ENCODE measurements at regions not wholly inside any gene's neighbourhood (a gene's known extent, or its start where the extent isn't known, plus 50 kb on each side); places are given as distances from the start of the nearest gene placed in this dataset.

DNA sequence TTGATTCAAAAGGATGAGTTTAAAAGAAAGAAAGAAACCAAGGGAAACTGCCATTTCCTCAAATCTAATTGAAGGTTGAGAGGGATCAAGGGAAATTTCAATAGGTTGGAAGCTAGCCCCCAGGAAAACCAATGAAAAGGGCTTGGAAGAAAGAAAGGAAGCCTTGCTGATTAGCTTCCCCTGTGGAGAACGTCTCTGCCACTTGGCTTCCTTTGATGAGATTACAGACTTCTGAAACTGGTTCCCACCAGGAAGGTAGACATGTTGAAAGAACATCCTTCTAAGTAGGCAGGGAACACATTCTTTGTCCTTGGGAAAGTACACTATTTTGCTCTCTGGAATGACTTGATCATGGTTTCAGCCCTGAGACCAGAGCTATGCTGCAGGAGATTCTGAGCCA is 65.5 kb upstream of the DMRTA1 start:
- TF ChIP-seq TAF1 (IDR thresholded peaks at IDR 0.05; ENCODE audit: borderline replicate concordance, low read depth, low read length) (no peak), POLR2AphosphoS5 (IDR thresholded peaks at IDR 0.05; ENCODE audit: low read depth, low read length) (no peak), POLR2A (IDR thresholded peaks at IDR 0.05; ENCODE audit: low read depth, low read length) (no peak)
- FAIRE-seq (no peak), DNase-seq (ENCODE audit: insufficient read length) (no peak)

DNA sequence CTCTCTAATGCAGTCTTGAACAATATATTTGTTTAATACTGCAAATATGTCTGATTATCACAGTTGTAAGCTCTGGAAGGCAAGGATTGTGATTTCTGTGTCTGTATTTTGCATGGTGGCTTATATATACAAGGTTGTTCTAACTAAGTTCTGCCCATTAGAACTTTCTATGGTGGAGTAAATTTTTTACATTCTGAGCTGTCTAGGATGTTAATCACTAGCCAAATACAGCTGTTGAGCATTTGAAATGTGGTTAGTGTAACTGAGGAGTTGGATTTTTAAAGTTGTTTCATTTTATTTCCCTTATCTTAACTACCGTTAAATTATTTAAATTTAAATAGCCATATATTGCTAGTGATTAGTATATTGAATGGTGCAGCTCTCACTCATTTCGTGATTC is 64.3 kb upstream of the DMRTA1 start:
- TF ChIP-seq TAF1 (IDR thresholded peaks at IDR 0.05; ENCODE audit: borderline replicate concordance, low read depth, low read length) (no peak), POLR2AphosphoS5 (IDR thresholded peaks at IDR 0.05; ENCODE audit: low read depth, low read length) (no peak), POLR2A (IDR thresholded peaks at IDR 0.05; ENCODE audit: low read depth, low read length) (no peak)
- FAIRE-seq (no peak), DNase-seq (ENCODE audit: insufficient read length) (no peak)

DNA sequence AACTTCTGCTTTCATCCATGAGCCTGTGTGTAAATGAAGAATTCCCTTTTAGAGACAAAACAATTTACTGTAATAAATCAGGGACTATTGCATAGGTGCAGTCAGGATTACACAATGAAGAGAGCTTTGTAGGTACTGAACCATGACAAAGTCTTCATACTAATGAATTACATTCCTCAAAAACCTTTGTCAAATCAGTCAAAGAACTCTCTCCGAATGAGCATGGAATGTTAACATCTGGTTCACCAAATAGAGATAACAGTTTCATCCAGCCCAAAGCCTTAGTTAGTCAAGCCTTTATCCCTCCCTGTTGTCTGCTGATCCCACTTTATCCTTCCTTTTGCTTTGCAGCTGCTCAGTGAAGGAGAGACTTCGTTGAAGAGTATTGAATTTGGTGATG is 62.9 kb upstream of the DMRTA1 start:
- TF ChIP-seq POLR2AphosphoS5 (IDR thresholded peaks at IDR 0.05; ENCODE audit: low read depth, low read length) (no peak), POLR2A (IDR thresholded peaks at IDR 0.05; ENCODE audit: low read depth, low read length) (no peak), TAF1 (IDR thresholded peaks at IDR 0.05; ENCODE audit: borderline replicate concordance, low read depth, low read length) (no peak)
- FAIRE-seq (no peak), DNase-seq (ENCODE audit: insufficient read length) (no peak)

DNA sequence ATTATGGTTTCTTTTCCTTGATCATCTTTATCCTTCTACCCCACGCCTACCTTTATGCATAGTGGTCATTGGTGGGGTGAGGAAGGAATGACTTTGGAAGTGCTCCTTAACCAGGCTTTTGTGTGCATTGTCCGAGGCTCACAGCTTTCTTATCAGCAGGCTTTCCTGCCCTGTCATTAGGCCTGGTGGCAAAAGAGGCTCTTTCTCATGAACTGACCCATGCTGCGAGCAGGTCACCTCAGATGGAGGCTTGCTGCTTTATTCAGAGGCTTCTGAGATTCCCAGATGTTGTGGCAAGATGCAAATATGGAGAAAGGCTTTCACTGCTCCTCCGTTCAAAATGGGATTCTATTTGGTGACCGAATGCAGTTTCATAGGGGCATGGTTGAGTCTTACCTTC is 57.4 kb upstream of the DMRTA1 start:
- no peak for TF ChIP-seq POLR2AphosphoS5 (IDR thresholded peaks at IDR 0.05; ENCODE audit: low read depth, low read length)
- TF ChIP-seq TAF1 (IDR thresholded peaks at IDR 0.05; ENCODE audit: borderline replicate concordance, low read depth, low read length) = no peak
- TF ChIP-seq POLR2A (IDR thresholded peaks at IDR 0.05; ENCODE audit: low read depth, low read length) = no peak
- DNase-seq (ENCODE audit: insufficient read length) (no peak), FAIRE-seq (no peak)

DNA sequence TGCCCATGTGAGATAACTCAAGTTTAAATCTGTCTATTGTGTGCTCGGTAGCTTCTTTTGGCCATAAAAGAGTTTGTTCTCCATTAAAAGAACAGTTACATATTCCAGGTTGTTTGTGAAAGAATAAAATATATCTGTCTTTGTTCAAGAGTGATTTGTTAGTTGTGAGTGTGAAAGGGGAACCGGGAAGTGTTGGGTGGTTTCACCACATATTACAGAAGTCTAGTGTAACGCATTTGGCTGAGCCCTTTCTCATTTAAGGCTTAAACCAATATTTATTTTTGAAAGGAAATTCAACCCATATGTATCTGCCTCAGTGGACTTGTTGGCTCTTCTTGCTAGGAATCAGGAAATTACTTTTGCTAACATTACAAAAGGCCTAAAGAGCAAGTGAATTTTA is 54.1 kb upstream of the DMRTA1 start:
- no peak for TF ChIP-seq TAF1 (IDR thresholded peaks at IDR 0.05; ENCODE audit: borderline replicate concordance, low read depth, low read length)
- no peak for TF ChIP-seq POLR2A (IDR thresholded peaks at IDR 0.05; ENCODE audit: low read depth, low read length)
- no peak for TF ChIP-seq POLR2AphosphoS5 (IDR thresholded peaks at IDR 0.05; ENCODE audit: low read depth, low read length)
- FAIRE-seq (no peak), DNase-seq (ENCODE audit: insufficient read length) (no peak)

DNA sequence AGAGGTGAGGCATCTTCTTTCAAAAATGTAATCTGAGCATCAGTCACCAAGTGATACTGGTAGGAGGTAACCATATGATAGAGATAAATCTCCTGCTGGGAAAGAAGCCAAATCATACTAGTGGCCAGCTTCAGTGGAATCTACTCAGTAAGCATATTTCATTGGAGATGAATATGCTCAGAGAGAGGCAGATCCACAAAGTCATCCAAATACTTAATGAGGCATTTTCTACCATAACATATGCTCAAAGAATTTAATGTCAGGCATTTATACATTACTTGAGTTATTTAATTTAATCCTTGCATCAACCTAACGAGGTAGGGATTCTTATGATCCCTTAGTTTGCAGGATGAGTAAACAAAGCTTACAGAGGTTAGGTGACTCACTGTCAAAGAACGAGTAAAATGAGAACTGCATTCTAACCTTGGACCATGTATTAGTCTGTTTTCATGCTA is 50.9 kb upstream of the DMRTA1 start:
- TF ChIP-seq TAF1 (IDR thresholded peaks at IDR 0.05; ENCODE audit: borderline replicate concordance, low read depth, low read length) (no peak), POLR2AphosphoS5 (IDR thresholded peaks at IDR 0.05; ENCODE audit: low read depth, low read length) (no peak), POLR2A (IDR thresholded peaks at IDR 0.05; ENCODE audit: low read depth, low read length) (no peak)
- FAIRE-seq (no peak), DNase-seq (ENCODE audit: insufficient read length) (no peak)

Data from GM12892 (cell line).